Ishikawa (cell line): ENCODE measurements at regions not wholly inside any gene's neighbourhood (a gene's known extent, or its start where the extent isn't known, plus 50 kb on each side); places are given as distances from the start of the nearest gene placed in this dataset.

Experiments
- CEBPB ChIP-seq: IDR thresholded peaks from 2 replicates; pipeline ENCODE4 v1.6.1; 2012
- CREB1 ChIP-seq: IDR thresholded peaks from 2 replicates; pipeline ENCODE4 v1.6.1; 2012; ENCODE audit warnings: low read depth
- EGR1 ChIP-seq: IDR thresholded peaks from 2 replicates; pipeline ENCODE4 v1.6.1; 2012
- EP300 ChIP-seq: IDR thresholded peaks from 2 replicates; pipeline ENCODE4 v1.6.1; 2012; ENCODE audit warnings: borderline replicate concordance
- FOXM1 ChIP-seq: IDR thresholded peaks from 2 replicates; pipeline ENCODE4 v1.6.1; 2012; ENCODE audit warnings: low read depth, borderline replicate concordance
- RAD21 ChIP-seq: IDR thresholded peaks from 2 replicates; pipeline ENCODE4 v1.6.1; 2012; ENCODE audit warnings: low read depth
- TEAD4 ChIP-seq: IDR thresholded peaks from 2 replicates; pipeline ENCODE4 v1.6.1; 2012
- YY1 ChIP-seq: IDR thresholded peaks from 2 replicates; pipeline ENCODE4 v1.6.1; 2012; ENCODE audit warnings: low read depth
- TF ChIP-seq, protein P1 (sequence below): IDR thresholded peaks from 2 replicates; pipeline ENCODE4 v1.6.1; 2012; ENCODE audit warnings: low read depth, mild to moderate bottlenecking
- TF ChIP-seq, protein P2 (sequence below): IDR thresholded peaks from 2 replicates; pipeline ENCODE4 v1.6.1; 2012

DNA sequence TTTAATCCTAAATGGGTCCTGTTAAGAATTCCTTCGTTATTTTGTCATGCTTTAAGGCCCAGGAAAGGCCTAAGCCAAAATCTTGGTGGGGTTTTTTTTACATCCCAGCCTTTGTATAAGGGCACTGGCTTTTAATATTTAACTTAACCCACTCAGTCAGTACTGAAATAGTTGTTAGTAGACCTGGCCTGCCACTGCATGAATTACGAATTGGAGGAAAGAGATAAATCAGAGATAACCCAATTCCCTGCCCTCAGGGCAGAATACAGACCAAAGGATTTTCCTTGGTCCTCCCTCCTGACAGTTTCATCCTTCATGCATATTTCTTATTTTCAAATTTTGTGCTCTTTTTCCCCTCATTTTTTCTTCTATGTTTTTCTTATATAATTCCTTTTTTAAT is 193.0 kb downstream of the FASLG start:
- TF ChIP-seq, protein P1, sequence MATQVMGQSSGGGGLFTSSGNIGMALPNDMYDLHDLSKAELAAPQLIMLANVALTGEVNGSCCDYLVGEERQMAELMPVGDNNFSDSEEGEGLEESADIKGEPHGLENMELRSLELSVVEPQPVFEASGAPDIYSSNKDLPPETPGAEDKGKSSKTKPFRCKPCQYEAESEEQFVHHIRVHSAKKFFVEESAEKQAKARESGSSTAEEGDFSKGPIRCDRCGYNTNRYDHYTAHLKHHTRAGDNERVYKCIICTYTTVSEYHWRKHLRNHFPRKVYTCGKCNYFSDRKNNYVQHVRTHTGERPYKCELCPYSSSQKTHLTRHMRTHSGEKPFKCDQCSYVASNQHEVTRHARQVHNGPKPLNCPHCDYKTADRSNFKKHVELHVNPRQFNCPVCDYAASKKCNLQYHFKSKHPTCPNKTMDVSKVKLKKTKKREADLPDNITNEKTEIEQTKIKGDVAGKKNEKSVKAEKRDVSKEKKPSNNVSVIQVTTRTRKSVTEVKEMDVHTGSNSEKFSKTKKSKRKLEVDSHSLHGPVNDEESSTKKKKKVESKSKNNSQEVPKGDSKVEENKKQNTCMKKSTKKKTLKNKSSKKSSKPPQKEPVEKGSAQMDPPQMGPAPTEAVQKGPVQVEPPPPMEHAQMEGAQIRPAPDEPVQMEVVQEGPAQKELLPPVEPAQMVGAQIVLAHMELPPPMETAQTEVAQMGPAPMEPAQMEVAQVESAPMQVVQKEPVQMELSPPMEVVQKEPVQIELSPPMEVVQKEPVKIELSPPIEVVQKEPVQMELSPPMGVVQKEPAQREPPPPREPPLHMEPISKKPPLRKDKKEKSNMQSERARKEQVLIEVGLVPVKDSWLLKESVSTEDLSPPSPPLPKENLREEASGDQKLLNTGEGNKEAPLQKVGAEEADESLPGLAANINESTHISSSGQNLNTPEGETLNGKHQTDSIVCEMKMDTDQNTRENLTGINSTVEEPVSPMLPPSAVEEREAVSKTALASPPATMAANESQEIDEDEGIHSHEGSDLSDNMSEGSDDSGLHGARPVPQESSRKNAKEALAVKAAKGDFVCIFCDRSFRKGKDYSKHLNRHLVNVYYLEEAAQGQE = no peak
- TF ChIP-seq RAD21 (no peak), EP300 (no peak), YY1 (no peak), TEAD4 (no peak), EGR1 (no peak), CEBPB (no peak), CREB1 (no peak), FOXM1 (no peak)
- TF ChIP-seq, protein P2, sequence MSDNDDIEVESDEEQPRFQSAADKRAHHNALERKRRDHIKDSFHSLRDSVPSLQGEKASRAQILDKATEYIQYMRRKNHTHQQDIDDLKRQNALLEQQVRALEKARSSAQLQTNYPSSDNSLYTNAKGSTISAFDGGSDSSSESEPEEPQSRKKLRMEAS = no peak
